22Rv1 (cell line): ENCODE measurements at regions not wholly inside any gene's neighbourhood (a gene's known extent, or its start where the extent isn't known, plus 50 kb on each side); places are given as distances from the start of the nearest gene placed in this dataset.

Experiments used
- H3K27ac ChIP-seq: fragments of 450-650 bp; 2 replicates; pipeline ENCODE4 v1.5.1; 2017
- ZFX ChIP-seq: fragments of 450-650 bp; IDR thresholded peaks from 2 replicates; pipeline ENCODE4 v1.6.1; 2017; ENCODE audit warnings: antibody characterized with exemption, borderline replicate concordance
- TF ChIP-seq, protein P1 (sequence below): fragments of 450-650 bp; IDR thresholded peaks from 2 replicates; pipeline ENCODE4 v1.5.1; 2017; ENCODE audit warnings: mild to moderate bottlenecking

GRCh38 chr2:204110751-204111516, 174.4 kb downstream of the ICOS start:
- no peak overlapping the region for H3K27ac ChIP-seq
- TF ChIP-seq, protein P1, sequence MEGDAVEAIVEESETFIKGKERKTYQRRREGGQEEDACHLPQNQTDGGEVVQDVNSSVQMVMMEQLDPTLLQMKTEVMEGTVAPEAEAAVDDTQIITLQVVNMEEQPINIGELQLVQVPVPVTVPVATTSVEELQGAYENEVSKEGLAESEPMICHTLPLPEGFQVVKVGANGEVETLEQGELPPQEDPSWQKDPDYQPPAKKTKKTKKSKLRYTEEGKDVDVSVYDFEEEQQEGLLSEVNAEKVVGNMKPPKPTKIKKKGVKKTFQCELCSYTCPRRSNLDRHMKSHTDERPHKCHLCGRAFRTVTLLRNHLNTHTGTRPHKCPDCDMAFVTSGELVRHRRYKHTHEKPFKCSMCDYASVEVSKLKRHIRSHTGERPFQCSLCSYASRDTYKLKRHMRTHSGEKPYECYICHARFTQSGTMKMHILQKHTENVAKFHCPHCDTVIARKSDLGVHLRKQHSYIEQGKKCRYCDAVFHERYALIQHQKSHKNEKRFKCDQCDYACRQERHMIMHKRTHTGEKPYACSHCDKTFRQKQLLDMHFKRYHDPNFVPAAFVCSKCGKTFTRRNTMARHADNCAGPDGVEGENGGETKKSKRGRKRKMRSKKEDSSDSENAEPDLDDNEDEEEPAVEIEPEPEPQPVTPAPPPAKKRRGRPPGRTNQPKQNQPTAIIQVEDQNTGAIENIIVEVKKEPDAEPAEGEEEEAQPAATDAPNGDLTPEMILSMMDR = no peak
- TF ChIP-seq ZFX = no peak

- TF ChIP-seq ZFX = no peak
- TF ChIP-seq, protein P1 = no peak
- no peak overlapping the region for H3K27ac ChIP-seq
Observed at GRCh38 chr2:204112084-204112770, 175.7 kb downstream of the ICOS start.

DNA sequence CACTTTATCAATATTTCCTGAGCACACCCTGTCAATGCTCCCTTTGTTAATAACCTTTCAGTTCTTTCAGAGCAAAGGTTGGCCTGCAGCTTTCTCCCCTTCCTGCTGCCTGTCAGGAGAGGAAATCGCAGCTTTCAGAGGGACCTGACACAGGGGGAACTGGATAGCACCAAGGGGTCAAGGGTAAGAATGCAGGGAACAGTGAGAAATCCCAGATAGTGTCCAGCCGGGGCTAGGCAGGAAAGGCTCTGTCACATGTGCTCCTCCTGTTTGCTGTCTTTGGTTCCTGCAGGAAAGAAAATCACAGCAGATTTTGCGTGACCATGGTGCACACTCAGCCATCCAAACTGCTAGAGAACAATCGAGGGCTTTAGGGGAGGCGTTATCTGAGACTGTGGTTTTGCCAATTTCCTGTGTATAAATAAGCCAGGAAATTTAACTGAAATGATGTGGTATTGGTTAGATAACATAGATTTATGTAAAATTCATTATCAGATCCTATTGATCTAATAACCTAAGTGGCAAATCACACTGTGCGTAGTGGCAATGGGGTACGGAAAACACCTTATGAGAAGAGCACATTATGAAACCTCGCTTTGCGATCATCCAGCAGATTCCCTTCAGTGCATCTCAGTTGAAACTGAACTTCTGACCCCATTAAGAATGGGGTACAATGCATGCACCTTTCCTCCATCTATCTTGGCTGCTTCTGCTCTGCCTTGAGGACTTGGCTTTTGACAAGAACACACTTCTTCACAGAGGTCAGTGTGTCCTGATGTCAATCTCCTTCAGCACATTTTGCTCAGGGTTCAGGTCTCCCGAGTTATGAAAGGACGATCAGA, 178.0 kb downstream of the ICOS start:
- TF ChIP-seq, protein P1 = no peak
- no peak for TF ChIP-seq ZFX
- H3K27ac ChIP-seq = no peak overlapping the region

DNA sequence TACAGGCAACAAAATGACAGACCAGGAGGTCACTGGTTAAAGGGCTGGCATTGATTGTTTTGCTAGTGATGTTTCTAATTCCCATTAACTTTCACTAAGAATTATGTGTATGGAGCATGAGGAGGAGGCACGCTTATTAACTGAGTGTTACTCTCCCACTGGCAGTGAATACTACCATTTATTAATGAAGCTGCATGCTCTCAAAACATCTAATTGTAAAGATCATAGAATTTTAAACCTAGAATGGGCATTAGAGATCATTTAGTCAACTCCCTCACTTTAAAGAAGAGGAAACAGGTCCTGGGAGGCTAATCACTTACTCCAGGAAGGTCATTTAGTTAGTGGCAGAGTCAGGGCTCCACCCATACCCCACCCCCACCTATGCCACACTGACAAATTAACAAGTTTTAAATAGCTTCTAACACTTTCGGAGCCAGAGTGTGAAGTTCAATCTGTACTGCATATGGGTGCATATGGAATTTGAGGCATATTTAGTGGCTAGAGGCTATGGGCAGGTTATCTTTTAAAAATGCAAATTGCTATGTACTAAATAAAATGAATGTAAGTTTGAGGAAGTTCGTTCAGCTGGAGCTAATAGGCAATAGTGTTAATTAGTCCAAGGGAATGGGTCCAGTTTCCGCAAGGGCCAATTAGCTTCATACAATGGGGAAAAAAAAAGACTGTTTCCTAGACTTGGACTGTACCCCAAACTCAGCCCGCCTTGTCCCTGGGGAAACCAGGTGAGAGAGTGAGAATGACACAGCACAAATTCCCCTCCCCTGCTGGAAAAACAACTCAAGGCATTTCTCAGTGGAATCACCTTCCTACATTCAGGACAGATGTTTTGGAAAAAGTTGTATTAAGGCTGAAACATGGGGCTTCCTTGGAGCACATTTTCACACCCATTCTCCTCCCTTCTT, 178.8 kb downstream of the ICOS start:
- no peak overlapping the region for H3K27ac ChIP-seq

GRCh38 chr2:204116159-204116792, 179.7 kb downstream of the ICOS start:
- no peak overlapping the region for H3K27ac ChIP-seq
- TF ChIP-seq ZFX = no peak
- TF ChIP-seq, protein P1 = no peak

More for the DNA sequence above, 178.8 kb downstream of the ICOS start:
- no peak for TF ChIP-seq ZFX
- TF ChIP-seq, protein P1 = no peak

GRCh38 chr2:204122425-204122824, 185.9 kb downstream of the ICOS start:
- TF ChIP-seq, protein P1 = no peak
- TF ChIP-seq ZFX = no peak
- H3K27ac ChIP-seq = no peak overlapping the region
